GM13977 (cell line): ENCODE measurements at regions not wholly inside any gene's neighbourhood (a gene's known extent, or its start where the extent isn't known, plus 50 kb on each side); places are given as distances from the start of the nearest gene placed in this dataset.

Source experiments
- DNase-seq: peaks from one replicate; pipeline ENCODE4 v3.0.0; 2012; ENCODE audit warnings: low spot score
- in situ Hi-C: fragments of 300-500 bp; cut with MboI; formaldehyde crosslinking; loops from one replicate; pipeline ENCODE4 v1.12.0; 2022; ENCODE audit warnings: low sequenced_read_pairs, low pct_unique_long_range_greater_than_20kb, mixed read lengths, inconsistent platforms; ENCODE audit not compliant: unreplicated experiment
- TF ChIP-seq, protein P1 (sequence below): IDR thresholded peaks from 2 replicates; pipeline ENCODE4 v1.5.1; 2012; ENCODE audit warnings: mild to moderate bottlenecking, control low read depth; ENCODE audit not compliant: insufficient read depth; ENCODE audit errors: extremely low read depth, missing control alignments

DNA sequence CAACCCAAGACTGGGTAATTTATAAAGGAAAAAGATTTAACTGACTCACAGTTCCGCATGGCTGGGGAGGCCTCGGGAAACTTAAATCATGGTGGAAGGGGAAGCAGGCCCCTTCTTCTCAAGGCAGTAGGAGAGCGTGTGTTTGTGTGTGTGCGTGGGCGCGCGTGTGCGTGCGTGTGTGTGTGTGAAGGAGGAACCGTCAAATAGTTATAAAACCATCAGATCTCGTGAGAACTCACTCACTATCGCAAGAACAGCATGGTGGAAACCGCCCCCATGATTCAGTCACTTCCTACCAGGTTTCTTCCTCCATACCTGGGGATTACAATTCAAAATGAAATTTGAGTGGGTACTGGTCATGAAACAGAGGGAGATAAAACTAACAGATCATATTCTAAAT lies 220.1 kb upstream of the EYS start:
- in situ Hi-C loops = no loop called here
- no peak for DNase-seq
- TF ChIP-seq, protein P1, sequence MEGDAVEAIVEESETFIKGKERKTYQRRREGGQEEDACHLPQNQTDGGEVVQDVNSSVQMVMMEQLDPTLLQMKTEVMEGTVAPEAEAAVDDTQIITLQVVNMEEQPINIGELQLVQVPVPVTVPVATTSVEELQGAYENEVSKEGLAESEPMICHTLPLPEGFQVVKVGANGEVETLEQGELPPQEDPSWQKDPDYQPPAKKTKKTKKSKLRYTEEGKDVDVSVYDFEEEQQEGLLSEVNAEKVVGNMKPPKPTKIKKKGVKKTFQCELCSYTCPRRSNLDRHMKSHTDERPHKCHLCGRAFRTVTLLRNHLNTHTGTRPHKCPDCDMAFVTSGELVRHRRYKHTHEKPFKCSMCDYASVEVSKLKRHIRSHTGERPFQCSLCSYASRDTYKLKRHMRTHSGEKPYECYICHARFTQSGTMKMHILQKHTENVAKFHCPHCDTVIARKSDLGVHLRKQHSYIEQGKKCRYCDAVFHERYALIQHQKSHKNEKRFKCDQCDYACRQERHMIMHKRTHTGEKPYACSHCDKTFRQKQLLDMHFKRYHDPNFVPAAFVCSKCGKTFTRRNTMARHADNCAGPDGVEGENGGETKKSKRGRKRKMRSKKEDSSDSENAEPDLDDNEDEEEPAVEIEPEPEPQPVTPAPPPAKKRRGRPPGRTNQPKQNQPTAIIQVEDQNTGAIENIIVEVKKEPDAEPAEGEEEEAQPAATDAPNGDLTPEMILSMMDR = no peak

DNA sequence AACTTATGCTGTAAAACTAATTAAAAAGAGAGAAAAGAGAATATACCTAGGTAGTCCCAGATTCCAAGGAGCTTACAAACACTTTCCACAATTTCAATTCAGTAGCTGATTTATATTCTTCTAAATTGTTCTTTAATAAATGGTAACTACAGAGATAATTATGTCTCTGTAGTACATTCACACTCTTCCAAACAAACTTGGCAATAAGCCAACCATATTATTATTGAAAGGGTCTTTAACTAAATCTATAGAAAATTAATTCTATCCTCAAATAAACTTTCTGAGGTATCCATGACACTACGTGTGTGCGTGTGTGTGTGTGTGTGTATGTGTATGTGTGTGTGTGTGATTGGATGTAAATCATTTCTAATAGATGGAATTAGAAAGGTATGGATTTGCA lies 217.4 kb upstream of the EYS start:
- TF ChIP-seq, protein P1 = no peak
- no peak for DNase-seq
- in situ Hi-C loops = no loop called here

DNA sequence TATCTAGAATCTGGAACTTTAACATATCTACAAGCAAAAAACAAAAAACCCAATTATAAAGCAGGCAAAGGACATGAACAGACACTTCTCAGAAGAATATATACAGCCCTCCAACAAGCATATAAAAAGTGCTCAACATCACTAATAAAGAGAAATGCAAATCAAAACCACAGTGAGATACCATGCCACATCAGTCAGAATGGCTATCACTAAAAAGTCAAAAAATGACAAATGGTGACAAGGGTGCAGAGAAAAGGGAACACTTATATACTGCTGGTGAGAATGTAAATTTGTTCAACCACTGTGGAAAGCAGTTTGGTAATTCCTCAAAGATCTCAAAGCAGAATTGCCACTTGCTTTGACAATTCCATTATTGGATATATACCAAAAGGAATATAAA lies 215.0 kb upstream of the EYS start:
- in situ Hi-C loops = no loop called here
- TF ChIP-seq, protein P1 = no peak
- no peak for DNase-seq

DNA sequence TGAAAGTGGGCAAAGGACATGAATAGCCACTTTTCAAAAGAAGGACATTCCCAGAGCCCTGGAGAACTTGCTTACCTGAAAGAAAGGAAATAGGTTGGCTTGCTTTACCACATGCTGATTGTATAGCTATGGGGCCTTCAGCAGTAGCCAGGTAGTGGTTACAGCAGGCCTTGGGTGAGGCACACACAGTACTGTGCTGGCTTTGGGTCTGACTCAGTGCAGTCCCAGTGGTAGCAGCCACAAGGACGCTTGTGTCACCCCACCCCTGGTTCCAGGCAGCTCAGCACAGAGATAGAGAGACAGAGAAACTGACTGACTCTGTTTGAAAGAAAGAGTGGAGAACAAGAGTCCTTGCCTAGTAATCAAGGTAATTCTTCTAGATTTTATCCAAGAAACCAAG lies 201.0 kb upstream of the EYS start:
- no peak for DNase-seq
- TF ChIP-seq, protein P1 = no peak
- in situ Hi-C loops = no loop called here

DNA sequence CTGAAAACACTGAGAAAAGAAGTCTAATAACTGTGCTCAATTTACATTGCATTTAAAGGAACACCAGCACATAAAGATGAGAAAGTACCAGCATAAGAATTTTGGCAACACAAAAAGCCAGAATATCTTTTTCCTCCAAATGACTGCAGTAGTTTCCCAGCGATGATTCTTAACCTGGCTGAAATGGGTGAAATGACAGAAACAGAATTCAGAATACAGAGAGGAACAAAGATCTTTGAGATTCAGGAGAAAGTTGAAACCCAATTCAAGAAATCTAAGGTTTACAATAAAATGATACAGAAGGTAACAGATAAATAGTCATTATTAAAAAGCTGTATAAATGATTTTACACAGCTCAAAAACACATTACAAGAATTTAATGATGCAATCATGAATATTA lies 197.0 kb upstream of the EYS start:
- DNase-seq = no peak
- in situ Hi-C loops = no loop called here
- TF ChIP-seq, protein P1 = no peak

DNA sequence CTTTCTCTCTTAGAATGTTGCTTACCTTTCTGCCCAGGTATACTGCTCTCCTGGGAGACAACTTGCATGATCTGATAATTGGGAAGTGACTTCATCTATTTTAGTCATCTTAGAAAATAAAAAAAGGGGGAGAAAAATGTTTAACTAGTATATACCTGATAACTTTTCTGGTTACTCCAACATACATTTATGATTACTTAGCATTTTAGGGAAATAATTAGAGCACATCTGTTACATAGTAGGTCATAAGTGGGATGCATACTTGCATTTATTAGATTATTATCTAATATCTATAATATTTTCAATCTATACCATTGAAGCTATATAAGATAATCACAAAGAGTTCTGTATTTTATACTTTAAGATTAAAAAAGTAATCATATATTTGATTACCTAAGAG lies 193.9 kb upstream of the EYS start:
- in situ Hi-C loops = no loop called here
- TF ChIP-seq, protein P1 = no peak
- no peak for DNase-seq

DNA sequence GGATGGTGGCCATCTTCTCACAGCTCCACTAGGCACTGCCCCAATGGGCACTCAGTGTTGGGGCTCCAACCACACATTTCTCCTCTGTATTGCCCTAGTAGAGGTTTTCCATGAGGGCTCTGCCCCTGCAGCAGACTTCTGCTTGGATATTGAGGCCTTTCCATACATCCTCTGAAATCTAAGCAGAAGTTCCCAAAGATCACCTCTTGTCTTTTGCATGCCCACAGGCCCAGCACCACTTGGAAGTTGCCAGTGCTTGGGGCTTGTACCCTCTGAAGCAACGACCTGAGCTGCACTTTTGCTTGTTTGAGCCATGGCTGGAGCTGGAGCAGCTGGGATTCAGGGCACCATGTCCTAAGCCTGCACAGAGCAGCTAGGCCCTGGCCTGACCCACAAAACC lies 189.1 kb upstream of the EYS start:
- DNase-seq = no peak
- in situ Hi-C loops = no loop called here
- TF ChIP-seq, protein P1 = no peak
